ENCODE measurements at regions not wholly inside any gene's neighbourhood (a gene's known extent, or its start where the extent isn't known, plus 50 kb on each side); places are given as distances from the start of the nearest gene placed in this dataset.

GRCh38 chr18:25927830-25928229 lies 162.6 kb downstream of the SS18 start:
- no peaks in the 10 kb centered on the region for H3K36me3 ChIP-seq (ENCODE audit: control insufficient read depth, insufficient read depth, low read length)
- CTCF ChIA-PET: no interaction called here
- no peak overlapping the region for H3K27ac Mint-ChIP-seq (ENCODE audit: unreplicated experiment)
- no peaks in the 10 kb centered on the region for H3K9me3 Mint-ChIP-seq (ENCODE audit: unreplicated experiment)
- no peak overlapping the region for H3K4me3 Mint-ChIP-seq (ENCODE audit: unreplicated experiment)
- intact Hi-C loops (cut with micrococcal nuclease; ENCODE audit: unreplicated experiment): no loop called here
- H3K9me3 ChIP-seq: no peaks in the 10 kb centered on the region
- H3K36me3 Mint-ChIP-seq (ENCODE audit: insufficient read depth, unreplicated experiment): no peaks in the 10 kb centered on the region
- no peak for TF ChIP-seq CTCF (IDR thresholded peaks at IDR 0.05; ENCODE audit: insufficient read depth in 1 of 2, low read depth in 1 of 2, low read length in 1 of 2, severe bottlenecking in 1 of 2, unreplicated experiment in 1 of 2)
- no peaks in the 10 kb centered on the region for H3K4me1 Mint-ChIP-seq (ENCODE audit: low read depth, unreplicated experiment)
- no TSS peak for BruUV-seq (replicated peaks)
- POLR2A ChIA-PET: no interaction called here
- H3K27me3 ChIP-seq (replicated peaks; ENCODE audit: control insufficient read depth, insufficient read depth, low read length): no peaks in the 10 kb centered on the region
- DNase-seq: no peak
- no peak overlapping the region for H3K4me3 ChIP-seq (ENCODE audit: low read depth, low read length)
- H3K27me3 Mint-ChIP-seq (ENCODE audit: insufficient read depth, unreplicated experiment): peaks cover 9% of the 10 kb centered on the region
- no peaks in the 10 kb centered on the region for H3K4me1 ChIP-seq

- H3K4me3 Mint-ChIP-seq (ENCODE audit: unreplicated experiment): no peak overlapping the region
- DNase-seq: no peak
- no peak for TF ChIP-seq CTCF (IDR thresholded peaks at IDR 0.05; ENCODE audit: insufficient read depth in 1 of 2, low read depth in 1 of 2, low read length in 1 of 2, severe bottlenecking in 1 of 2, unreplicated experiment in 1 of 2)
- Histone ChIP-seq H3K9me3 (no peaks in the 10 kb centered on the region), H3K36me3 (ENCODE audit: control insufficient read depth, insufficient read depth, low read length) (no peaks in the 10 kb centered on the region), H3K4me1 (no peaks in the 10 kb centered on the region), H3K27me3 (replicated peaks; ENCODE audit: control insufficient read depth, insufficient read depth, low read length) (no peaks in the 10 kb centered on the region), H3K4me3 (ENCODE audit: low read depth, low read length) (no peak overlapping the region)
- H3K27ac Mint-ChIP-seq (ENCODE audit: unreplicated experiment): no peak overlapping the region
- H3K4me1 Mint-ChIP-seq (ENCODE audit: low read depth, unreplicated experiment): no peaks in the 10 kb centered on the region
- BruUV-seq (replicated peaks): no TSS peak
- intact Hi-C loops (cut with micrococcal nuclease; ENCODE audit: unreplicated experiment): no loop called here
- H3K36me3 Mint-ChIP-seq (ENCODE audit: insufficient read depth, unreplicated experiment): no peaks in the 10 kb centered on the region
- ChIA-PET CTCF (no interaction called here), POLR2A (no interaction called here)
- H3K27me3 Mint-ChIP-seq (ENCODE audit: insufficient read depth, unreplicated experiment): peaks cover 9% of the 10 kb centered on the region
- H3K9me3 Mint-ChIP-seq (ENCODE audit: unreplicated experiment): no peaks in the 10 kb centered on the region
These were observed 167.2 kb downstream of the SS18 start for GRCh38 chr18:25923193-25923592.

GRCh38 chr18:25921677-25922421 lies 168.6 kb downstream of the SS18 start:
- Mint-ChIP-seq H3K4me3 (ENCODE audit: unreplicated experiment) (no peak overlapping the region), H3K27me3 (ENCODE audit: insufficient read depth, unreplicated experiment) (peaks cover 2% of the 10 kb centered on the region), H3K9me3 (ENCODE audit: unreplicated experiment) (no peaks in the 10 kb centered on the region), H3K36me3 (ENCODE audit: insufficient read depth, unreplicated experiment) (no peaks in the 10 kb centered on the region), H3K4me1 (ENCODE audit: low read depth, unreplicated experiment) (no peaks in the 10 kb centered on the region), H3K27ac (ENCODE audit: unreplicated experiment) (no peak overlapping the region)
- DNase-seq: peak; percentile 38 to 43
- POLR2A ChIA-PET: no interaction called here
- H3K36me3 ChIP-seq (ENCODE audit: control insufficient read depth, insufficient read depth, low read length): no peaks in the 10 kb centered on the region
- CTCF ChIA-PET: no interaction called here
- no TSS peak for BruUV-seq (replicated peaks)
- intact Hi-C loops (cut with micrococcal nuclease; ENCODE audit: unreplicated experiment): no loop called here
- H3K27me3 ChIP-seq (replicated peaks; ENCODE audit: control insufficient read depth, insufficient read depth, low read length): no peaks in the 10 kb centered on the region
- H3K4me3 ChIP-seq (ENCODE audit: low read depth, low read length): no peak overlapping the region
- peak in 1 of 2 experiments; percentile 35 for TF ChIP-seq CTCF (IDR thresholded peaks at IDR 0.05; ENCODE audit: insufficient read depth in 1 of 2, low read depth in 1 of 2, low read length in 1 of 2, severe bottlenecking in 1 of 2, unreplicated experiment in 1 of 2)
- H3K4me1 ChIP-seq: no peaks in the 10 kb centered on the region
- H3K9me3 ChIP-seq: no peaks in the 10 kb centered on the region
